B cell (primary cell): ENCODE measurements at regions not wholly inside any gene's neighbourhood (a gene's known extent, or its start where the extent isn't known, plus 50 kb on each side); places are given as distances from the start of the nearest gene placed in this dataset.

ENCODE experiments used
- ATAC-seq: fragments of 200-7000 bp; cut with Tn5 transposase; one replicate; pipeline ENCODE4 v1.10.0; 2021; ENCODE audit warnings: low read depth, mild to moderate bottlenecking, moderate number of reproducible peaks, moderate library complexity
- CTCF ChIA-PET: fragments of 350-600 bp; sonication (Branson Sonifier 250); formaldehyde crosslinking; loops from one replicate; lab custom pipeline; 2021; ENCODE audit warnings: antibody characterized with exemption, inconsistent platforms; lab: Charles Lee
- POLR2A ChIA-PET: fragments of 350-600 bp; sonication (Branson Sonifier 250); formaldehyde crosslinking; loops from one replicate; lab custom pipeline; 2021; ENCODE audit warnings: antibody characterized with exemption; lab: Charles Lee
- DNase-seq: peaks from one replicate; pipeline ENCODE4 v3.0.0; 2013
- H2AFZ ChIP-seq: 2 replicates; pipeline ENCODE4 v1.6.1; 2012; ENCODE audit warnings: mild to moderate bottlenecking, low read depth, low read length; ENCODE audit not compliant: insufficient read depth, poor library complexity, severe bottlenecking
- H3K27ac ChIP-seq, 2 donors: 1 replicate in 1 of 2; 2 replicates in 1 of 2; pipeline ENCODE4 v1.5.1; 2012 to 2013; ENCODE audit warnings: low read length in 2 of 2, mild to moderate bottlenecking in 2 of 2, moderate library complexity in 1 of 2
- H3K27me3 ChIP-seq, 4 experiments: fragments of 200-600 bp in 1 of 4; sonication (generic) in 1 of 4; replicated peaks in 1 of 4; 1 replicate in 2 of 4; 2 replicates in 2 of 4; pipeline versions ENCODE4 v1.6.1 to v1.7.0; 2013 to 2016; ENCODE audit warnings: low read length in 3 of 4, mild to moderate bottlenecking in 2 of 4, mixed read lengths in 1 of 4, moderate library complexity in 1 of 4; ENCODE audit not compliant: insufficient read depth in 4 of 4, control insufficient read depth in 3 of 4; ENCODE audit errors: control extremely low read depth in 1 of 4
- H3K36me3 ChIP-seq, 2 experiments: replicated peaks in 1 of 2; 1 replicate in 1 of 2; 2 replicates in 1 of 2; pipeline versions ENCODE4 v1.6.1 to v1.7.1; 2013; ENCODE audit warnings: low read length in 1 of 2; ENCODE audit not compliant: insufficient read depth in 2 of 2, control insufficient read depth in 1 of 2; ENCODE audit errors: control extremely low read depth in 1 of 2, extremely low read depth in 1 of 2
- H3K4me1 ChIP-seq, 2 donors: fragments of 200-600 bp in 1 of 2; sonication (generic) in 1 of 2; 1 replicate in 1 of 2; 2 replicates in 1 of 2; pipeline versions ENCODE4 v1.5.1 to v1.6.1; 2013 to 2017; ENCODE audit warnings: low read length in 2 of 2; ENCODE audit not compliant: control insufficient read depth in 2 of 2, insufficient read depth in 2 of 2
- H3K4me2 ChIP-seq: replicated peaks from 2 replicates; pipeline ENCODE3; 2012; ENCODE audit warnings: mild to moderate bottlenecking, low read depth, low read length; ENCODE audit not compliant: poor library complexity, severe bottlenecking
- H3K4me3 ChIP-seq, 5 experiments: fragments of 200-600 bp in 1 of 5; sonication (generic) in 1 of 5; 1 replicate in 3 of 5; 2 replicates in 2 of 5; pipeline versions ENCODE4 v1.5.1 to v1.7.0; 2011 to 2016; ENCODE audit warnings: low read length in 4 of 5, mild to moderate bottlenecking in 4 of 5, low read depth in 2 of 5, control low read depth in 1 of 5, moderate library complexity in 1 of 5; ENCODE audit not compliant: insufficient read depth in 1 of 5; ENCODE audit errors: control extremely low read depth in 1 of 5, extremely low read depth in 1 of 5
- H3K79me2 ChIP-seq: fragments of 200-600 bp; sonication (generic); one replicate; pipeline ENCODE4 v1.6.0; 2016; ENCODE audit warnings: low read length; ENCODE audit not compliant: control insufficient read depth, insufficient read depth
- H3K9ac ChIP-seq: fragments of 200-600 bp; sonication (generic); 2 replicates; pipeline ENCODE4 v1.6.1; 2017; ENCODE audit warnings: mild to moderate bottlenecking, low read length, moderate library complexity
- H3K9me3 ChIP-seq, 3 donors: one replicate each; pipeline versions ENCODE4 v1.6.1 to v1.7.1; 2013; ENCODE audit warnings: low read length in 2 of 3; ENCODE audit not compliant: control insufficient read depth in 2 of 3, insufficient read depth in 1 of 3; ENCODE audit errors: control extremely low read depth in 1 of 3
- H4K20me1 ChIP-seq: 2 replicates; pipeline ENCODE4 v1.6.0; 2012; ENCODE audit warnings: mild to moderate bottlenecking, low read length; ENCODE audit not compliant: insufficient read depth, control insufficient read depth, poor library complexity, severe bottlenecking
- H3K27ac Mint-ChIP-seq: one replicate; pipeline ENCODE4 v1.8.0; 2021; ENCODE audit warnings: mixed read lengths
- H3K27me3 Mint-ChIP-seq: one replicate; pipeline ENCODE4 v1.8.0; 2021; ENCODE audit warnings: mixed read lengths
- H3K4me1 Mint-ChIP-seq: one replicate; pipeline ENCODE4 v1.8.0; 2021; ENCODE audit warnings: mixed read lengths
- H3K4me3 Mint-ChIP-seq: one replicate; pipeline ENCODE4 v1.8.0; 2021; ENCODE audit warnings: mixed read lengths
- H3K9me3 Mint-ChIP-seq: one replicate; pipeline ENCODE4 v1.8.0; 2022; ENCODE audit warnings: mixed read lengths; ENCODE audit not compliant: insufficient read depth
- CTCF ChIP-seq: fragments of 200-600 bp; IDR thresholded peaks from one replicate; pipeline ENCODE4 v1.8.0; 2022; ENCODE audit warnings: antibody characterized with exemption, mild to moderate bottlenecking
- EZH2 ChIP-seq: IDR thresholded peaks from 2 replicates; pipeline ENCODE4 v1.6.1; 2012; ENCODE audit warnings: borderline replicate concordance, low read depth, mild to moderate bottlenecking, moderate library complexity, low read length; ENCODE audit not compliant: insufficient read depth, poor library complexity, severe bottlenecking
- whole genome bisulfite sequencing: methylation state at CpG from one replicate; pipeline ENCODE4 v1.1.5; 2013; ENCODE audit warnings: missing lambda C conversion rate; ENCODE audit not compliant: insufficient coverage; 5-methylcytosine and 5-hydroxymethylcytosine counted together
- intact Hi-C: fragments of 100-400 bp; cut with micrococcal nuclease; formaldehyde crosslinking; loops from one replicate; pipeline ENCODE4 v1.10.0; 2022

GRCh38 chr3:132116601-132117000, 81.8 kb upstream of the CPNE4 start:
- no peak overlapping the region for H3K27ac ChIP-seq

GRCh38 chr3:132117642-132118041, 82.8 kb upstream of the CPNE4 start:
- Histone ChIP-seq H3K27ac (no peak overlapping the region), H3K4me1 (no peaks in the 10 kb centered on the region), H3K9me3 (peaks cover 0 to 1% (median 0%) of the 10 kb centered on the region in 3 donors), H3K36me3 (no peaks in the 10 kb centered on the region), H3K4me2 (no peak overlapping the region), H3K27me3 (no peaks in the 10 kb centered on the region), H3K4me3 (no peak overlapping the region), H4K20me1 (no peaks in the 10 kb centered on the region), H2AFZ (no peak overlapping the region), H3K79me2 (no peaks in the 10 kb centered on the region), H3K9ac (no peak overlapping the region)
- POLR2A ChIA-PET: no interaction called here
- Mint-ChIP-seq H3K27me3 (peaks cover 10% of the 10 kb centered on the region), H3K27ac (no peak overlapping the region), H3K9me3 (no peaks in the 10 kb centered on the region), H3K4me1 (no peaks in the 10 kb centered on the region), H3K4me3 (no peak overlapping the region)
- no peak for ATAC-seq
- CTCF ChIA-PET: no interaction called here
- WGBS: 100% methylated on average over 1 of the region's 1 CpG
- intact Hi-C loops: no loop called here
- no peak for TF ChIP-seq CTCF
- DNase-seq: no peak

More at GRCh38 chr3:132116601-132117000, 81.8 kb upstream of the CPNE4 start:
- Histone ChIP-seq H2AFZ (no peak overlapping the region), H3K4me2 (no peak overlapping the region), H3K27me3 (no peaks in the 10 kb centered on the region), H3K9ac (no peak overlapping the region), H3K36me3 (no peaks in the 10 kb centered on the region), H3K4me3 (no peak overlapping the region), H3K4me1 (no peaks in the 10 kb centered on the region), H3K79me2 (no peaks in the 10 kb centered on the region), H4K20me1 (no peaks in the 10 kb centered on the region), H3K9me3 (peaks cover 0 to 1% (median 0%) of the 10 kb centered on the region in 3 donors)
- ATAC-seq (no peak), DNase-seq (no peak)
- TF ChIP-seq CTCF (no peak), EZH2 (no peak)
- Mint-ChIP-seq H3K4me1 (no peaks in the 10 kb centered on the region), H3K27ac (no peak overlapping the region), H3K27me3 (peaks cover 10% of the 10 kb centered on the region), H3K9me3 (no peaks in the 10 kb centered on the region), H3K4me3 (no peak overlapping the region)
- intact Hi-C loops: no loop called here
- CTCF ChIA-PET: no interaction called here
- WGBS: no CpG with 5 or more reads among the region's 1 CpG
- POLR2A ChIA-PET: no interaction called here
